ENCODE measurements at regions not wholly inside any gene's neighbourhood (a gene's known extent, or its start where the extent isn't known, plus 50 kb on each side); places are given as distances from the start of the nearest gene placed in this dataset.
"Not testable (repeated sequence)": the region's sequence is repeated elsewhere in the genome, so short reads cannot be mapped to it uniquely, and the experiment has no call there.

- DNase-seq (ENCODE audit: low spot score), result no peak
These were observed 106.0 kb downstream of the ENC1 start for GRCh38 chr5:74534397-74535129.

DNA sequence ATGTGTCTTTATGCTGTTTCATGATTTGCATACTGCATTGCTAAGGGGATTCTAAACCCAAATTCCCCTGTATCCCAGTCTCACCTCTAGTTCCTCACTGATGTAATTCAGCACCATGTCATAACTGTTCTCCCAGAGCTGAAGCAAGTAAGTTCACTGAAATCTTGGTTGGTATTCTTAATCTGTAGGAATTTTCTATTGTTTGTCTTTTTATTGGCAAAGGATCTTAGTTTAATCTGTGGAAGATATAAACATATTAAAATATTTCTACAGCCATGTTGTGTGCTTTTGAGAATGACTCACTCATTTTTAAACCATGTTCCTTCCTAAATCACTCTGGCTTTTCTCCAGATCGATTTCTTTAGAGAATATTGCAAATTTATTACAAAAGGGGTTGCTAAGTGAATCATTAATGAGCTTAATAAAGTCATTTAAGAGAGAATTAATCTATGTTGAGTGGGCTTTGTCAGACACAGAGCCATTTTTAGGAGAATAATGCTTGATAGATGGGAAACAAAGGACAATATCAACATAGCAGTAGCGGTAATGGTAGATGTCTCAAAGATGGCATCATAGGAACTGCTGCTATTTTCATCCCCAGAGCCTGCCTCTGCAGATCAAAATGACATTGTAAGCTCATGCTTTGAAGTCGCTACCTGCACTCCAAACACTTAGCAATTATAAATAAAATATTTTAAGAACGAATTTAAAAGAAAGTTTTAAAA lies 110.0 kb downstream of the ENC1 start:
- DNase-seq (ENCODE audit: low spot score), result no peak

DNA sequence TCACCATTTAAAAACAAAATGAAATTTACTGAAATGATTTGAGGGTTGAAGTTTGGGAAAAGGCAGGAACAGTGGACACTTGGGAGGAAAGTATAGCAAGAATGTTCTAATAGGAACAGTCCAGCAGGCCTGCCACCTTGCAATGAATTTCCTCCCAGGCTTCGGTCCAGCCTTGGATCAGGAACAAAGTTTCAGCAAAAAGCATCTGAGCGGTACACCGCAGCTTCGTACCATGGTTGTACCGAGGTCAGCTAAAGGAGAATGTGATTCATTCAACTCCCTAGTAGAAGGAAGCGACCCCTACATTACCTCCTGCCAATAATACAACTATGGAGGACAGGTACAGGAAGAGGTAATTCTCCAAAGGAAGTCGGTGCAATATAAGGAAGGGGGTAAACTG lies 111.4 kb downstream of the ENC1 start:
- DNase-seq (ENCODE audit: low spot score), result no peak

GRCh38 chr5:74526111-74526510 lies 114.4 kb downstream of the ENC1 start:
- no peak for DNase-seq (ENCODE audit: low spot score)

GRCh38 chr5:74524767-74525166 lies 115.8 kb downstream of the ENC1 start:
- not testable (repeated sequence) for DNase-seq (ENCODE audit: low spot score)

DNA sequence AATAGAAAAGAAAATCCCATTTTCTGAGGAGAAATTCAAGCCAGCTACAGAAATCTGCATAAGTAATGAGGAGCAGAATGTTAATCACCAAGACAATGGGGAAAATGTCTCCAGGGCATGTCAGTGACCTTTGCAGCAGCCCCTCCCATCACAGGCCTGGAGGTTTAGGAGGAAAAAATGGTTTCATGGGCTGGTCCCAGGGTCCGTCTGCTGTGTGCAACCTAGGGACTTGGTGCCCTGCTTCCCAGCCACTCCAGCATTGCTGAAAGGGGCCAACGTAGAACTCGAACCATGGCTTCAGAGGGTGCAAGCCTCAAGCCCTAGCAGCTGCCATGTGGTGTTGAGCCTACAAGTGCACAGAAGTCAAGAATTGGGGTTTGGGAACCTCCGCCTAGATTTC lies 116.8 kb downstream of the ENC1 start:
- not testable (repeated sequence) for DNase-seq (ENCODE audit: low spot score)

GRCh38 chr5:74522838-74523237 lies 117.7 kb downstream of the ENC1 start:
- DNase-seq (ENCODE audit: low spot score), result not testable (repeated sequence)

GRCh38 chr5:74521401-74521800 lies 119.1 kb downstream of the ENC1 start:
- DNase-seq (ENCODE audit: low spot score), result no peak

DNA sequence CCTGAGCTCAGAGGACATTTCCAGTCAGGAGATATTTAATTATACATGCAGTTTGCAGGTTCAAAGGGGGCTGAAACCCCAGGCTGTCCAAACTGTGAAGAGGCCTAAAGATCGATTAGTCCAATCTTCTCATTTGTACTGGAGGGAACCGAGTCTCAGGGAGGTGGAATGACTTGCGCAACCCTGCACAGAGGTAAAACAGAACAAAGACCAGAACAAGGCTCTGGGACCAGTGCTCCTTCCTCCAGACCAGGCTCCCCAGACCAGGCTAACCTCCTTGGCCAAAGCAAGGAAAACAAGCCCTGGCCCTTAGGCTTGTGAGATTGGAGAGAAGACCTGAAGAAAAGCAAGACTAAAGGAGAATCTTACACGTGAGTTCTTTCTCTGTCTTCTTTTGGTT lies 120.8 kb downstream of the ENC1 start:
- DNase-seq (ENCODE audit: low spot score), result no peak

DNA sequence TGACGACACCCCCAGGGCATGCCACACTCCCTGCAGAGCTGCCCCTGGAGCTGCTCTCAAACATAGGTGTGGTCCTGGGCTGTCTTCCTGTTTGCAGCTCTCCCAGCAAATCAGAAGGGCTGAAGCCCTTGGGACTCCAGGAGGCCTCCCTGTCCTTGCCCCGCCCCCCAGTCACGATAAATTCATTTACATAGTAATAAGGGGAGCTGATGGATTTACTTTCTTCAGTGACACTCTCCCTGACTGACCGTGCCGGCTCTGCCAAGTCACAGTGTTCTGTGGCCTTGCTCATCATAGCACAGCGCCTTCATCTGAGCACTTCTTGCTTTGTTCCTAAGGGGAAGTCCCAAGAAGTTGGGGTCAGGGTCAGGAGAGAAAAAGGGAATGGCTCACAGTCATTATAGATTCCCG lies 121.4 kb downstream of the ENC1 start:
- DNase-seq (ENCODE audit: low spot score), result no peak

- DNase-seq (ENCODE audit: low spot score), result no peak
These were observed 122.8 kb downstream of the ENC1 start for GRCh38 chr5:74517700-74518099.

DNA sequence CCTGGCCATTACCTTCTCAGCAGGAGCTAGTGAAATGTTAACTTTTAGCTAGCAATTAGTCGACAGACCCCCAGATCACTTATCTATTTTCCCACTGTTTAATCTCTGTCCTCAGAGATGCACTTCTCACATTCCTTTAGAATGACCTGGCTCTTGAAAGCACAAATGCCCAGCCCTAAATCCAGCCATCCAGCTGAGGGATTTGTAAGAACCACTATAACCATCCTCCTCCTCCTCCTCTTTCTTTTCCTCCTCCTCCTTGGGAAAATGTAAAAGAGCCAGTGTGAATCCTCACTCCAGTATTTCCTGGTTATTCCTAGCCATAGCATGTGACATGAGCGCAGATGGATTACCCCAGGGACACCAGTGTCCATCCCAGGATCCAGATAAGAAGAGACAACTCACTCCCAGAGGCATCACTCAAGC lies 124.3 kb downstream of the ENC1 start:
- DNase-seq (ENCODE audit: low spot score), result peak; percentile 3

DNA sequence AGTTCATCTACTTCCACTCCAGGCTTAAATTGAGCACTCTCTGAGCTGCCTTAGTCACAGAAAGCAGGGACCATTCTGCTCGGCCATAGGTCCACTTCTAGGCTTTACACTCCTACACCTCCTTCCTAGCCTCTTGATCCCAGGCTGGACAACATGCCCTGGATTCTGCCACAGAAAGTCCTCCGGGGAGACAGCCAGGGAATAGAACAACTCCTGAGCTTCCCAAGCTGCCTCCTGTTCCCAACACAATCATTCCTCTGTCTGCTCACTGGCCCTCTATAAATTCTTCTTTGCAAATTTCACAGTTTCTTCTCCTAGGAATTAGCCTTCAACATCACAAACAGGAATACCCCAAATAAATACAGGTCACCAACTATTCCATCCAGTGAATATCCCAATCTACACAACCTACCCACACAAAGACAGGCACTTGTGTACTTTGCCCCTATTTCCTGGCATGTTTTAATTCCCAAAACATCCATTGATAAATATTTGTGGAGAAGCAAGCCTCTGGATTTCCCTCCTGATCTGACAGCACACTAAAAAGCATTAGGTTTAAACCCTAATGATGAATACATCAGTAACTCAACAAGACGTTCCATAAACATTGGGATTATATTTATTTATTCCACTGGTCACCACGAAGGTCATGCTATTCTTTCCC lies 125.5 kb downstream of the ENC1 start:
- DNase-seq (ENCODE audit: low spot score), result no peak

GRCh38 chr5:74511770-74512169 lies 128.8 kb downstream of the ENC1 start:
- not testable (repeated sequence) for DNase-seq (ENCODE audit: low spot score)

DNA sequence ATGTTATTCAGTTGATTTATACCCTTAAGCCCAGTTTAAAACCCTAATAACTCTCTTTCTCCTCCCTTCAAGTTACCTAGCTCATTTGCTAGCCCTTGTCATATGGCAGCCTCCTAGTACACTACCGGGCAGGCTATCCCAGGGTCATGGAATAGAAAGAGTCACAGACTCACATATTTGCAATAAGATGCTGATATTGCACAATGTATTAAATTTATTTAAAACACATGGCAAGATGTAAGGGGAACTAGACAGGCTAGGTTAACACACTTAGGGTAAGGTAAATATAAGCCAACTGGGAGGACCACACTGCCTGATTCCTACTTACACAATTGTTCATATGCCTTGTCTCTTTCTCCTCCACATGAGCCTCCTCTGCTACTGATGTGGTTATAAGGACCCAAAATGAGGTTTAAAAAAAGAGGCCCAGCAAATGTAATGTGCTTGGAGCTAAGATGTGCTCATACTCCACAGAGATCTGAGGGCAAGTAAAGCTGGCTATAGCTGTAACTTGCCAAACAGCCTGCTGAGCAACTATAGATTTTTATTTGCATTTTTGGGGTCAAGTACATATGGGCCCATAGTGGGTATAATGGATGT lies 130.0 kb downstream of the ENC1 start:
- no peak for DNase-seq (ENCODE audit: low spot score)

DNA sequence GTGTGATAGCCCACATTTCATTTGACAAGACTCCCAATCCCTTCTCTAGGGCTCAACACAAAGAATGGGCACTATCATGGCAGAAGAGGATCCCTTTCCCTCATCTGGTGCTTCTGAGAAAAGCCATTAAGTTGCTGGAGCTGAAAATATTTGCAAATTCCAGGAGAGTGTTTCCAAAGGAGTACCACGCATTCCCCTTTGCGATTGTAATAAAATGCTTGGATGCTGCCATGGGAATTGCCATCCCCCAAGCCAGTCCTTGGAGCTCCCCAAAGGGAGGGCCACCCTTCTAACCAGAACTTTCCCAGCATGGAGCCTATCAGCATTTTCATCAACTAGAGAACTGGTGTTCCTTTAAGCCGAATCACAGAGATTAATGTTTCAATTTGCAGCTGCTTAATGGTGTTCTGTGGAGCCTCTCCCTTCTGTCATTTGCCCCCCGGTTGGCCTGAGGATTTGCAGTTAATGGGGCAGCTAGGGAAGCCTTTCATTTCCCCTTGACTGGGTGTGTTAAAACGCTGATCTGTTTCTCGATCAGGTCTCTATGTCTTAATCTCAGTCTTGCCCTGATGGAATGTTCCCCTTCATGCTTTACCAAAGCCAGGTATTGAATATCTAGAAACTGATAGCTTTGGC lies 133.0 kb downstream of the ENC1 start:
- DNase-seq (ENCODE audit: low spot score), result no peak

GRCh38 chr5:74506119-74506518 lies 134.4 kb downstream of the ENC1 start:
- no peak for DNase-seq (ENCODE audit: low spot score)

DNA sequence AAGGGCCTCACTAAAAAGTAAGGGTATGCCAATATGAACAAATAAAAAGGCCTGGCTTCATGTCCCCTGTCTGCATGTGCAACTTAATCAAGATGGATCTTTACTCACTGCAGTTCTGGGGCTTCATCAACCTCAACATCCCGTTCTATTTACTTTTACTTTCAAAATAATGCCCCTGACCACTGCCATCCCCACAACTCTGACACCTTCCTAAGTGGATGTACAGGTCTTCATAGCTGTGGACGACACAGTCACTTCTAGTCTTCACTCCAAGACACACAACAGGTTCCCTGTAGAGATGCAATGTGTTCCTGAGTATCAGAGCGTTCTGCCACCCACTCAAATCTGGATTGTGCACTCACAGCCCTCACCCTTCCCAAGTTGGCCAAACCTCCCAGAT lies 136.1 kb downstream of the ENC1 start:
- no peak for DNase-seq (ENCODE audit: low spot score)

- DNase-seq (ENCODE audit: low spot score), result no peak
These were observed 138.0 kb downstream of the ENC1 start for GRCh38 chr5:74502479-74502950.

DNA sequence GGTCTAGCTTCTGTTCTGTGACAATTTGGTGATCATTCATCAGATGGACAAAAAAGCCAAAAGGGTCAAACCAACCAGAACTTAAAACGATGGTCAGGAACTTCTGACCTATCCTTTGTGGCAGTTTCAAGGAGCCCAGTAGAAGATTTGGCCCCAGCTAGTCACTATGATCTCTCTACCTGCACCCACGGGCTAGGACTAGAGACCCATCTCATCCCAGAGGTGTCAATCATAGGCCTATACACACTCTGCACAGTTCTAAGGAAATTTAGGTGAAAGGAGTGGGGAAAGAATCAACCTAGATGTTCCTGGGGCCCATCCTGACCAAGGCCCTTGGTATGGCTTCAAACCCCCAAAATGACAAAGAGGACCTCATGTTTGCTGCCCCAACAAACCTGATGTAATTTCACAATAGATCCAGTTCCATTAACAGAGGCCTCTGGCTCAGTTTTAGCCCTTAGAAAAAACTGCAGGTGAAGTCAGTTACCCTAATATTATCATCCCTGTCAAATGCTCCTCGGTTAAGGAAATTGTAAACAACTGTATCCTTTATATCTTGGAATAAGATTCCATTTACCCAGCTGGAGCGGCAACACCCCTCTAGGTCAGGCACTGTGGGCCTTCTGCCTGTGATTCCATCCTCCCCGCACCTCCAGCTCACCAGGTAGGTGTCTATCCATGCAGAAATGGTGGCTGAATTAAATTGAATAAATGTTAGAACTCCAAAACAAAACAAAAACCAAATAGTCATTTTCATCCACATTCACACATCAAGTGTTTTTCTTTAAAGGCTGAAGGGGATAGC lies 138.7 kb downstream of the ENC1 start:
- DNase-seq (ENCODE audit: low spot score), result no peak
